HCT116 (cell line): ENCODE measurements at regions not wholly inside any gene's neighbourhood (a gene's known extent, or its start where the extent isn't known, plus 50 kb on each side); places are given as distances from the start of the nearest gene placed in this dataset.

Experiments used
- ATAC-seq: fragments of 200-7000 bp; cut with Tn5 transposase; 2 replicates; pipeline ENCODE4 v1.9.1; 2020; ENCODE audit warnings: mild to moderate bottlenecking, moderate library complexity
- BruUV-seq: library from RNA; stranded (reverse); fragments of 400-500 nt; replicated peaks from 2 replicates; lab custom pipeline; 2021; lab: Mats Ljungman, UMichigan
- CTCF ChIA-PET: fragments of 300-600 bp; sonication (Branson Sonifier 250); formaldehyde crosslinking; loops from one replicate; lab custom pipeline; 2021; ENCODE audit warnings: antibody characterized with exemption; lab: Charles Lee
- POLR2A ChIA-PET: fragments of 300-600, 350-600 bp; sonication (Branson Sonifier 250); formaldehyde crosslinking; loops from one replicate; lab custom pipeline; 2021; ENCODE audit warnings: antibody characterized with exemption; lab: Charles Lee
- RAD21 ChIA-PET, 2 experiments: fragments of 300-600 bp; sonication (Branson Sonifier 250); formaldehyde crosslinking; loops; one replicate each; lab custom pipeline; 2023; ENCODE audit warnings: low total read pairs in 2 of 2; ENCODE audit not compliant: uncharacterized antibody in 2 of 2, unreplicated experiment in 2 of 2, low non-redundant PET in 1 of 2; lab: Charles Lee
- DNase-seq: peaks from one replicate; pipeline ENCODE4 v3.0.0-alpha.2; 2010; ENCODE audit warnings: low read depth, low spot score
- H2AFZ ChIP-seq: fragments of 200-600 bp; shearing (Covaris generic), sonication (generic); 2 replicates; pipeline ENCODE4 v1.6.1; 2017; ENCODE audit warnings: low read depth, mixed run types, mixed read lengths, antibody characterized with exemption, low read length; ENCODE audit not compliant: poor library complexity, severe bottlenecking
- H3K27ac ChIP-seq: 2 replicates; pipeline ENCODE4 v1.5.1; 2012; ENCODE audit warnings: low read depth, low read length
- H3K27me3 ChIP-seq: fragments of 200-600 bp; sonication (generic); 2 replicates; pipeline ENCODE4 v1.6.1; 2016; ENCODE audit warnings: mixed run types, low read length, mixed read lengths; ENCODE audit not compliant: insufficient read depth
- H3K36me3 ChIP-seq, 2 experiments: fragments of 200-500 bp in 1 of 2; fragments of 200-600 bp in 1 of 2; sonication (Bioruptor generic) in 1 of 2; sonication (generic) in 1 of 2; 2 replicates each; pipeline versions ENCODE4 v1.5.1 to v1.6.1; 2014 to 2016; ENCODE audit warnings: low read length in 2 of 2, inconsistent platforms in 1 of 2, mixed read lengths in 1 of 2, mixed run types in 1 of 2; ENCODE audit not compliant: insufficient read depth in 2 of 2, control insufficient read depth in 1 of 2
- H3K4me1 ChIP-seq, 2 experiments: fragments of 200-600 bp in 1 of 2; sonication (generic) in 1 of 2; 2 replicates each; pipeline versions ENCODE4 v1.5.1 to v1.6.1; 2012 to 2017; ENCODE audit warnings: low read length in 2 of 2, inconsistent platforms in 1 of 2, mild to moderate bottlenecking in 1 of 2, mixed read lengths in 1 of 2, mixed run types in 1 of 2, moderate library complexity in 1 of 2; ENCODE audit not compliant: insufficient read depth in 2 of 2, control insufficient read depth in 1 of 2
- H3K4me2 ChIP-seq: fragments of 200-600 bp; sonication (generic); 2 replicates; pipeline ENCODE4 v1.6.1; 2017; ENCODE audit warnings: mixed run types, low read length, mixed read lengths
- H3K4me3 ChIP-seq, 2 experiments: fragments of 200-600 bp in 1 of 2; sonication (generic) in 1 of 2; replicated peaks in 1 of 2; 2 replicates each; pipeline ENCODE4 v1.5.1; 2011 to 2016; ENCODE audit warnings: low read length in 2 of 2, control low read depth in 1 of 2, low read depth in 1 of 2, mild to moderate bottlenecking in 1 of 2, mixed read lengths in 1 of 2, mixed run types in 1 of 2
- H3K79me2 ChIP-seq: fragments of 200-600 bp; sonication (generic); 2 replicates; pipeline ENCODE4 v1.6.1; 2017; ENCODE audit warnings: mild to moderate bottlenecking, mixed run types, low read length, moderate library complexity, mixed read lengths; ENCODE audit not compliant: insufficient read depth
- H3K9ac ChIP-seq: fragments of 200-600 bp; sonication (generic); 2 replicates; pipeline ENCODE4 v1.6.1; 2016; ENCODE audit warnings: low read length, mixed read lengths
- H3K9me2 ChIP-seq: fragments of 200-600 bp; sonication (generic), shearing (Covaris generic); 2 replicates; pipeline ENCODE4 v1.6.1; 2017; ENCODE audit warnings: mixed run types, mild to moderate bottlenecking, moderate library complexity; ENCODE audit not compliant: insufficient read depth
- H3K9me3 ChIP-seq, 2 experiments: fragments of 200-500 bp in 1 of 2; fragments of 200-600 bp in 1 of 2; sonication (Bioruptor generic) in 1 of 2; sonication (generic) in 1 of 2; 2 replicates each; pipeline ENCODE4 v1.6.1; 2014 to 2017; ENCODE audit warnings: low read length in 2 of 2, mixed read lengths in 2 of 2, inconsistent platforms in 1 of 2, low read depth in 1 of 2, mild to moderate bottlenecking in 1 of 2, mixed run types in 1 of 2, moderate library complexity in 1 of 2; ENCODE audit not compliant: control insufficient read depth in 1 of 2, insufficient read depth in 1 of 2
- H4K20me1 ChIP-seq: fragments of 200-600 bp; sonication (generic), shearing (Covaris generic); 2 replicates; pipeline ENCODE4 v1.6.1; 2017; ENCODE audit warnings: mixed run types, mild to moderate bottlenecking, moderate library complexity; ENCODE audit not compliant: insufficient read depth
- EZH2 ChIP-seq: fragments of 200-600 bp; sonication (generic); IDR thresholded peaks from 2 replicates; pipeline ENCODE4 v1.6.1; 2017; ENCODE audit warnings: antibody characterized with exemption, mixed run types
- EZH2phosphoT487 ChIP-seq: fragments of 200-600 bp; IDR thresholded peaks from 2 replicates; pipeline ENCODE4 v1.6.1; 2018; ENCODE audit warnings: antibody characterized with exemption, borderline replicate concordance
- RAD21 ChIP-seq: IDR thresholded peaks from 2 replicates; pipeline ENCODE4 v1.6.1; 2012; ENCODE audit warnings: low read depth, mild to moderate bottlenecking
- SRF ChIP-seq: IDR thresholded peaks from 2 replicates; pipeline ENCODE4 v1.6.1; 2012; ENCODE audit warnings: low read depth
- TCF7L2 ChIP-seq: IDR thresholded peaks from 2 replicates; pipeline ENCODE4 v1.7.0; 2011; ENCODE audit warnings: borderline replicate concordance, inconsistent platforms; ENCODE audit not compliant: insufficient read depth, insufficient read length; ENCODE audit errors: extremely low read depth
- ZFX ChIP-seq: fragments of 450-650 bp; IDR thresholded peaks from 2 replicates; pipeline ENCODE4 v1.6.1; 2017
- ZNF274 ChIP-seq: fragments of 200-500 bp; sonication (Bioruptor generic); IDR thresholded peaks from 2 replicates; pipeline ENCODE4 v1.6.1; 2014; ENCODE audit warnings: mild to moderate bottlenecking, low read depth, low read length, inconsistent platforms
- intact Hi-C: fragments of 100-400 bp; cut with micrococcal nuclease; formaldehyde crosslinking; loops from 2 replicates; pipeline ENCODE4 v1.10.0; 2022
- TF ChIP-seq, protein P1 (sequence below): IDR thresholded peaks from 2 replicates; pipeline ENCODE4 v1.6.1; 2011; ENCODE audit warnings: mild to moderate bottlenecking, low read length, moderate library complexity; ENCODE audit not compliant: insufficient replicate concordance; ENCODE audit errors: extremely low read depth
- TF ChIP-seq, protein P2 (sequence below): IDR thresholded peaks from 2 replicates; pipeline ENCODE4 v1.6.1; 2012
- TF ChIP-seq, protein P3 (sequence below): IDR thresholded peaks from 2 replicates; pipeline ENCODE4 v1.6.1; 2012

DNA sequence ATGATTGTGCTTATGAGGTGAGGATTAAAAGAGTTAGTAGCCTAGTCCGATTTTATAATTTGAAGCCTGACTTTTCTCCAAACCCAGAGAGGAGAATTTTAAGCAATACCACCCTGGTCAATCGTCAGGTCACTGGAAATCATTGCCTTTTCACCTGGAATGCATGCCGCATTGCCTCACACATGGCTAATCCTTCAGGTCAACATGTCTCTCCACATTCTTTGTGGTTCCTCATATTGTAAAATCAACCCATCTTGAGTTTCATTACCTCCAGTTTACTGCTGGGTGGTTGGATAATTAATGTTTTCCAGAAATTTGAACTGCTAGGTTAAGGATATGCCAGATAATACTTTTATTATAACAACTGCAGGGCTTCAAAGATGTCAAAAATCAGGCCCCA lies 55.6 kb upstream of the SEMA3E start:
- no peak for DNase-seq
- H3K9me2 ChIP-seq, result no peaks in the 10 kb centered on the region
- ATAC-seq, result no peak
- H3K4me1 ChIP-seq, result no peaks in the 10 kb centered on the region
- H2AFZ ChIP-seq, result no peak overlapping the region
- no peaks in the 10 kb centered on the region for H3K9me3 ChIP-seq
- no peaks in the 10 kb centered on the region for H4K20me1 ChIP-seq
- CTCF ChIA-PET, result no interaction called here
- no peak overlapping the region for H3K4me2 ChIP-seq
- RAD21 ChIA-PET, result no interaction called here
- no peaks in the 10 kb centered on the region for H3K36me3 ChIP-seq
- TF ChIP-seq SRF (no peak), TCF7L2 (no peak), EZH2phosphoT487 (no peak), RAD21 (no peak), ZFX (no peak), EZH2 (no peak), ZNF274 (no peak)
- TF ChIP-seq, protein P1, sequence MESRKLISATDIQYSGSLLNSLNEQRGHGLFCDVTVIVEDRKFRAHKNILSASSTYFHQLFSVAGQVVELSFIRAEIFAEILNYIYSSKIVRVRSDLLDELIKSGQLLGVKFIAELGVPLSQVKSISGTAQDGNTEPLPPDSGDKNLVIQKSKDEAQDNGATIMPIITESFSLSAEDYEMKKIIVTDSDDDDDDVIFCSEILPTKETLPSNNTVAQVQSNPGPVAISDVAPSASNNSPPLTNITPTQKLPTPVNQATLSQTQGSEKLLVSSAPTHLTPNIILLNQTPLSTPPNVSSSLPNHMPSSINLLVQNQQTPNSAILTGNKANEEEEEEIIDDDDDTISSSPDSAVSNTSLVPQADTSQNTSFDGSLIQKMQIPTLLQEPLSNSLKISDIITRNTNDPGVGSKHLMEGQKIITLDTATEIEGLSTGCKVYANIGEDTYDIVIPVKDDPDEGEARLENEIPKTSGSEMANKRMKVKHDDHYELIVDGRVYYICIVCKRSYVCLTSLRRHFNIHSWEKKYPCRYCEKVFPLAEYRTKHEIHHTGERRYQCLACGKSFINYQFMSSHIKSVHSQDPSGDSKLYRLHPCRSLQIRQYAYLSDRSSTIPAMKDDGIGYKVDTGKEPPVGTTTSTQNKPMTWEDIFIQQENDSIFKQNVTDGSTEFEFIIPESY, result no peak
- TF ChIP-seq, protein P2, sequence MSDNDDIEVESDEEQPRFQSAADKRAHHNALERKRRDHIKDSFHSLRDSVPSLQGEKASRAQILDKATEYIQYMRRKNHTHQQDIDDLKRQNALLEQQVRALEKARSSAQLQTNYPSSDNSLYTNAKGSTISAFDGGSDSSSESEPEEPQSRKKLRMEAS, result no peak
- TF ChIP-seq, protein P3, sequence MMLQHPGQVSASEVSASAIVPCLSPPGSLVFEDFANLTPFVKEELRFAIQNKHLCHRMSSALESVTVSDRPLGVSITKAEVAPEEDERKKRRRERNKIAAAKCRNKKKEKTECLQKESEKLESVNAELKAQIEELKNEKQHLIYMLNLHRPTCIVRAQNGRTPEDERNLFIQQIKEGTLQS, result no peak
- no peaks in the 10 kb centered on the region for H3K79me2 ChIP-seq
- POLR2A ChIA-PET, result no interaction called here
- H3K9ac ChIP-seq, result no peak overlapping the region
- H3K27ac ChIP-seq, result no peak overlapping the region
- no TSS peak for BruUV-seq
- H3K4me3 ChIP-seq, result no peak overlapping the region
- no peaks in the 10 kb centered on the region for H3K27me3 ChIP-seq
- intact Hi-C loops, result no loop called here
